GM23338 (cell line): ENCODE measurements at regions not wholly inside any gene's neighbourhood (a gene's known extent, or its start where the extent isn't known, plus 50 kb on each side); places are given as distances from the start of the nearest gene placed in this dataset.
"Not testable (repeated sequence)": the region's sequence is repeated elsewhere in the genome, so short reads cannot be mapped to it uniquely, and the experiment has no call there.

Experiments
- CREB1 ChIP-seq: fragments of 250-450 bp; sonication (Bioruptor Pico); IDR thresholded peaks from 2 replicates; pipeline ENCODE4 v1.5.0; 2020; ENCODE audit warnings: low read depth, mild to moderate bottlenecking, moderate library complexity
- ETS1 ChIP-seq: IDR thresholded peaks from 2 replicates; pipeline ENCODE4 v1.6.1; 2016; ENCODE audit warnings: antibody characterized with exemption
- EZH2 ChIP-seq: fragments of 200-600 bp; sonication (generic); IDR thresholded peaks from one replicate; pipeline ENCODE4 v1.8.0; 2017; ENCODE audit warnings: antibody characterized with exemption, mild to moderate bottlenecking, low read depth; ENCODE audit not compliant: unreplicated experiment
- EZH2phosphoT487 ChIP-seq: fragments of 200-600 bp; sonication (generic); IDR thresholded peaks from one replicate; pipeline ENCODE4 v1.8.1; 2018; ENCODE audit warnings: antibody characterized with exemption; ENCODE audit not compliant: unreplicated experiment
- JUNB ChIP-seq: IDR thresholded peaks from one replicate; pipeline ENCODE4 v1.6.1; 2016; ENCODE audit warnings: antibody characterized with exemption; ENCODE audit not compliant: unreplicated experiment
- POLR2AphosphoS5 ChIP-seq: IDR thresholded peaks from 2 replicates; pipeline ENCODE4 v1.6.1; 2016; ENCODE audit warnings: antibody characterized with exemption, low read depth
- REST ChIP-seq: IDR thresholded peaks from one replicate; pipeline ENCODE4 v1.6.1; 2018; ENCODE audit warnings: antibody characterized with exemption; ENCODE audit not compliant: unreplicated experiment
- STAT1 ChIP-seq: IDR thresholded peaks from one replicate; pipeline ENCODE4 v1.6.1; 2016; ENCODE audit warnings: antibody characterized with exemption; ENCODE audit not compliant: unreplicated experiment
- ZNF331 ChIP-seq: fragments of 250-450 bp; sonication (Bioruptor Pico); IDR thresholded peaks from 2 replicates; pipeline ENCODE4 v1.5.0; 2020; ENCODE audit warnings: low read depth, mild to moderate bottlenecking, moderate library complexity
- TF ChIP-seq, protein P1 (sequence below), 2 experiments: fragments of 200-600 bp in 1 of 2; sonication (generic) in 1 of 2; conservative IDR thresholded peaks; 2 replicates each; pipeline versions ENCODE4 v1.5.1 to v1.6.1; 2016 to 2017; ENCODE audit warnings: antibody characterized with exemption in 2 of 2, low read depth in 2 of 2, mild to moderate bottlenecking in 2 of 2, moderate library complexity in 1 of 2

DNA sequence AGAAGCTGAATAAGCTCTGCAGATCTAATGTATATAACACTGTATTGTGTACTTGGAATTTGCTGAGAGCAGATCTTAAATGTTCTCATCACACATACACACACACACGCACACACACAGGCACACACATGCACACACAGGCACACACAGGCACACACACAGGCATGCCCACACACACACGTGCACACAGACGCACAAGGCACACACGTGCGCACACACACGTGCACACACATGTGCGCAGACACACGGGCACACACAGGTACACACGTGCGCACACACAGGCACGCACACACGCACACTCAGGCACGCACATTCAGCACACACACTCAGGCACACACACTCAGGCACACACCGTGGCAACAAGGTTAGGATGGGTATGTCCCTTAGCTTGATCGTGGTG is 164.5 kb upstream of the LRRC61 start:
- TF ChIP-seq, protein P1, sequence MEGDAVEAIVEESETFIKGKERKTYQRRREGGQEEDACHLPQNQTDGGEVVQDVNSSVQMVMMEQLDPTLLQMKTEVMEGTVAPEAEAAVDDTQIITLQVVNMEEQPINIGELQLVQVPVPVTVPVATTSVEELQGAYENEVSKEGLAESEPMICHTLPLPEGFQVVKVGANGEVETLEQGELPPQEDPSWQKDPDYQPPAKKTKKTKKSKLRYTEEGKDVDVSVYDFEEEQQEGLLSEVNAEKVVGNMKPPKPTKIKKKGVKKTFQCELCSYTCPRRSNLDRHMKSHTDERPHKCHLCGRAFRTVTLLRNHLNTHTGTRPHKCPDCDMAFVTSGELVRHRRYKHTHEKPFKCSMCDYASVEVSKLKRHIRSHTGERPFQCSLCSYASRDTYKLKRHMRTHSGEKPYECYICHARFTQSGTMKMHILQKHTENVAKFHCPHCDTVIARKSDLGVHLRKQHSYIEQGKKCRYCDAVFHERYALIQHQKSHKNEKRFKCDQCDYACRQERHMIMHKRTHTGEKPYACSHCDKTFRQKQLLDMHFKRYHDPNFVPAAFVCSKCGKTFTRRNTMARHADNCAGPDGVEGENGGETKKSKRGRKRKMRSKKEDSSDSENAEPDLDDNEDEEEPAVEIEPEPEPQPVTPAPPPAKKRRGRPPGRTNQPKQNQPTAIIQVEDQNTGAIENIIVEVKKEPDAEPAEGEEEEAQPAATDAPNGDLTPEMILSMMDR (conservative IDR thresholded peaks at IDR 0.05; ENCODE audit: low read depth in 2 of 2) = not testable (repeated sequence)
- TF ChIP-seq EZH2phosphoT487; POLR2AphosphoS5; EZH2; REST; JUNB; ETS1; CREB1 (CRISPR knock-in tag); STAT1; ZNF331 (CRISPR knock-in tag): not testable (repeated sequence)
